Daoy (cell line): ENCODE measurements at regions not wholly inside any gene's neighbourhood (a gene's known extent, or its start where the extent isn't known, plus 50 kb on each side); places are given as distances from the start of the nearest gene placed in this dataset.
"Not testable (repeated sequence)": the region's sequence is repeated elsewhere in the genome, so short reads cannot be mapped to it uniquely, and the experiment has no call there.

Experiments used
- DNase-seq: peaks from one replicate; pipeline ENCODE4 v3.0.0-alpha.2; 2015; ENCODE audit warnings: low read depth

DNA sequence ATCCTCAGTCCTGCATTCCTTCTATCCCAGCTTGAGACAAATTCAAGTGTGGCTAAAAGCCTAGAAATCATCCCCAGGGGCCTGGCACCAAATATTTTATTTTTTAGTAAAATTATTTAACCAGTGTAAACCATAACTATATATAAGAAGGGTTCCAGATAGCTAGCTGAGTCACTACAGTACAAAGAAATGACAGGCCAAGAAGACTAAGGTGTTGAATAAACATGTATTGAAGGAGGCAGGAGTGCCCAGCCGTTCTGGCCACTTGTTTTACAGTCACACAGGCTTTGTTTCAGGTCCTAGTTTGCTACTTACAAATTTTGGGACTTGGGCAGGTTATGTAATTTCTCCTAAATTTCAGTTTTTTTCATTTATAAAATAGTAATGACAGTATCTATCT, 225.9 kb upstream of the PITX2 start:
- no peak for DNase-seq

- DNase-seq: no peak
These were observed 226.6 kb upstream of the PITX2 start for GRCh38 chr4:110849461-110849860.

GRCh38 chr4:110850461-110851442, 227.9 kb upstream of the PITX2 start:
- DNase-seq: no peak

DNA sequence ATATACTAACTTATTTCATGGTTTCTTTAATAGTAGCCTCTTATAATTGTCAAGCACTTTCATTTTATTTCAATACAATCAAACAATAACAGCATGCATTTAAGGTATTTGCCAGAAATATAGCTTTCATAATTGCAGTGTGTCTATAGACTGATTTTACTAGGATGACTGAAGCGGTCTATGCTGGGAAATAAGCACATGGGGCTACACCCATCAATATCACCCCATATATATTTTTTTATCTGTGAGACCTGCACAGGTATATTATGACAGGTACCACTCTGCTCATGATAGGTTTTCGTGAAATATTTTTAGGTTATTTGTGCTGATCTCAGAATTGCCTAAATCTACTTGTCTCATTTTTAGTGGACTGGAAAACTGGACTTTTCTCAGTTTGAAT, 229.1 kb upstream of the PITX2 start:
- DNase-seq: no peak

GRCh38 chr4:110852793-110853192, 229.9 kb upstream of the PITX2 start:
- no peak for DNase-seq

- DNase-seq: no peak
These were observed 230.4 kb upstream of the PITX2 start for GRCh38 chr4:110853242-110853641.

GRCh38 chr4:110854021-110854678, 231.3 kb upstream of the PITX2 start:
- peak; percentile 85 for DNase-seq

DNA sequence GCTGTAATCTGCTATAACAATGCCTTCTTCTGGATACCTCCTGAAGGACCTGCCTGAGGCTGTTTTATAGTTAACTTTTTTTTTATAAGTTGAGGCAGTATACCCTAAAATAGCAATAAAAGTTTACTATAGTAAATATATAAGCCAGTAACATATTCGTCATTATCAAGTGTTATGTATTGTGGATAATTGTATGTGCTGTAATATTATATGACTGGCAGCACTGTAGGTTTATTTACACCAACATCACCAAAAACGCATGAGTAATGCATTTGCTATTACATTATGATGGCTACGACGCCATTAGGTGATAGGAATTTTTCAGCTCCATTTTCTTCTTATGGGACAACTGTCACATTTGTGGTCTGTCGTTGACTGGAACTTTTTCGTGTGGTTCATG, 237.2 kb upstream of the PITX2 start:
- DNase-seq: no peak

GRCh38 chr4:110860901-110861300, 238.0 kb upstream of the PITX2 start:
- DNase-seq: no peak

DNA sequence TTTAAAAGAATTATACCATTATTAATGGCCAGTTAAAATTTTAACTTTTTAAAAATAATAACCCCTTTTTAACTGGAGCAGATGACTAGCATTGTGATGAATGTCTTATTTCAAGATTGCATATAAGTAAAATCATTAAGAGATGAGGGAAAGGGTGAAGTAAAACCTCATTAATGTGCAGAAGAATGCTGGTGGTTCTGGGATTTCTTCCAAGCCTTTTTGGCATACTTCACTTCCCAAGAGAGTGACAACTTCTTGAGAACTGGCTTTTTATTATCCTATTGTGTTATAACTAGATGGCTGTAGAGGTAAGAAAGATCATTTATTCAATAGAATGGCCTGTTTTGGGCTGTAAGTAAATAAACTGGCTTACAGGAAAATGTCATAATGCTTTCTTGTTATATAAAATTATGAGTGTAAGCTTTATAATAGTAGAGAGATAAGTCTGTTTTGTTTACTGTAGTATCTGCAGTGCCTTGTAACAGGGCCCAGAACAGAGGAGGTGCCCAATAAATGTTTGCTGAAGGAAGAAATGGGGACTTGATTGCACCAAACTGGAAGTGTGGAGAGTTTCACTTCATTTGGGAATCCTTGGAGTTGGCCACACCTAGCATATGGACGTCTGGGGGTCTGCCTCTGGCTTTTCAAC, 242.9 kb upstream of the PITX2 start:
- peak; percentile 23 for DNase-seq

DNA sequence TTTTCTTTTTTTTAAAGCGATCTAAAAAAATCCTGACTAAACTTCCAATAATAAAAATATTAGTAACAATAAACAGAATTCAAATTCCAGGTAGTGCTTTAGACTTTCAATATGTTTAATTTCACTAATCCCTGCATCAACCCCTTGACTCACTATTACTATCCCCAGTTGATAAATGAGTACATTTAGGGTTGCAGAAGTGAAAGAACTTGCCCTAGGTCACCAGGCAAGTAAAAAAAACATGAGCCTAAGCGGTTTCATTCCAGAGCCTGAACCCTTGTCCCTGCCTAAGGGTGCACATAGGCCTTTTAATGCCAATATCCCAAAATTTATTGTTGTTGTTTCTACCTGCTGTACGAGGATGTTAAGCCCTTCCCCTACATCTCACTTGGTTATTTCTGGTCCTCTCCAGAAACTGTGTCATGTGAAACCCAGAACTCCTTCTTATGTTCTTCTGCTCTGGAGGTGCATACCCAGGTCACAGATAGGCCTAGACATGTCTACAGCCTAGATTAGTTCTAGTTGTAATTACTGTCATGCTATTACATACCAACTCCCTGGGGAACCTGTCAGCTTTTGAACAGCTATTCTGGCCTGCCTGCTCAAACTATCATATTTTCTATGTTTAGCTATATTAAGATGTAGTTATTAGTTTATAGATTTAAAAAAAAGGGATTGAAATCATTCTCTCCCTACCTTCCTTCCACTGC, 244.5 kb upstream of the PITX2 start:
- DNase-seq: no peak

DNA sequence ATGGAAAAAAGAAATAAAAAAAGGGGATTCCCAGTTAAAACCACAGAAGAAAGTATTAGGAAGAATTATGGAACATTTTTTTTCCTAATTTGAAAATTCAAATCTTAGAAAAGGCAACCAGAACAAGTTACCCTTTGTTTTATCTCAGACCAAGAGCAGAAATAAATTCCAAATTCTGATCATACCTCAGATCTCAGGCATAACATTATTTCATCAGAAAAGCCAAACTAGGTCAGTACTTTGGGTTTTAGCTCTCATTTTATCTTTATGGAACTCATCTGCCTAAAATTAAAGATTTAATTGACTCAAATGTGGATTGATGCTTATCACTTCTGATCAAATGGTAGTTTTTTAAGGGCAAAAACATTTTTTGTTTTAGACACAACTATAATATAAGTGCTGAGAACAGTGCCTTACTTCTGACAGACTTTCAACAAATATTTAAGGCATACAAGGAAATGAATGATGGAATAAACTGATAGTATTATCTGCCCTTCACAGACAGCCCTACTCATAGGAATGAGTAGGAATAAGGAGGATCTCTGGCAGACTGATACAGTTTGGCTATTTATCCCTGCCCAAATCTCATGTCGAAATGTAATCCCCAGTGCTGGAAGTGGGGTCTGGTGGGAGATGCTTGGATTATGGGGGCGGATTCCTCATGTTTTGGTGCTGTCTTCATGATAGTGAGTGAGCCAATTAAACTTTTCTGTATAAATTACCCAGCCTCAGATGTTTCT, 245.3 kb upstream of the PITX2 start:
- no peak for DNase-seq

DNA sequence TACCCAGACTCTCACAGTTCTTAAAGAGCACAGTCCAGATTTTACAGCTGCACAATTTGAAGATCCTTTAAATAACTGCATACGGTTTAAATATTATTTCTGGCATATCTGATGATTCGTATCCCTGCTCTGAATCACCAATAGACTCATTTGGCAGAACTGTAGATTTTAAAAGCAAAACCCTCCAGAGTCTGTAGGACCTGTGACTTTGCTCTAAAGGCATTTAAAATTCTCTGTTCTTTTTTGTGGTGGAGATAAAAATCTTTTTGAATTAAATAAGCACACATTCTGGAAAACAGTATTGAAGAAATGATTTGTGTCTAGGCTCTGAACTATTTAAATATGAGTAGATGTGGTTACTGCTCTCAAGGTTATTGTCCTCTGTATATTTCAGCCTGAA, 246.2 kb upstream of the PITX2 start:
- no peak for DNase-seq

- DNase-seq: no peak
These were observed 247.1 kb upstream of the PITX2 start for GRCh38 chr4:110869862-110870572.

- not testable (repeated sequence) for DNase-seq
These were observed 253.3 kb upstream of the PITX2 start for GRCh38 chr4:110876214-110876613.

GRCh38 chr4:110876866-110877265, 254.0 kb upstream of the PITX2 start:
- DNase-seq: no peak

- no peak for DNase-seq
These were observed 255.0 kb upstream of the PITX2 start for GRCh38 chr4:110877778-110878370.

GRCh38 chr4:110878413-110878812, 255.5 kb upstream of the PITX2 start:
- peak; percentile 3 for DNase-seq

GRCh38 chr4:110878956-110879355, 256.1 kb upstream of the PITX2 start:
- no peak for DNase-seq

DNA sequence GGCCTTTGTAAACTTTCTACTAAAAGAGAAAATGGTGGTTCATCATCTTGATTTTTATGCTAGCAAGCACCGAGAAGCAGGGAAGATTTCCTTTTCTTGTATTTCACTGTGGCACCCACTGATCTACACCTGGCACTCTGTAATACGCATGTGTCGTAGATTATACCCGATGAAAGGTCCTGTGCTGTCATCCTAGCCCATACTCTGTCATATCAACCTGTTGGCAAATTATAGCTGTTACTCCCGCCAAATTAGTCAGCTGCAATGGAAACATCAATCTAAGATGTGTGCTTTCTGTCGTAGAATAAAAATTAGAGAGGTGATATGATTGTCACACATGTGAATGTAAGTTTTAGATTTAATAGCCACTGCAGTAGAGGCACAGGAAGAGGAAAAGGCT, 263.4 kb upstream of the PITX2 start:
- DNase-seq: no peak
